Stimulated activated CD4-positive, alpha-beta T cell treated with anti-CD3 and anti-CD28 coated beads, Interleukin-4, amount 100 ng/mL, for 4 hours (primary cell): ENCODE measurements at regions not wholly inside any gene's neighbourhood (a gene's known extent, or its start where the extent isn't known, plus 50 kb on each side); places are given as distances from the start of the nearest gene placed in this dataset.

Experiments used
- DNase-seq, 2 experiments: peaks; one replicate each; pipeline ENCODE4 v3.0.0-alpha.2; 2020

- DNase-seq = no peak
Measured at GRCh38 chr4:11497212-11497806, 68.6 kb upstream of the HS3ST1 start.

- DNase-seq = no peak
Measured at GRCh38 chr4:11496351-11496829, 67.7 kb upstream of the HS3ST1 start.

- DNase-seq = no peak
Measured at GRCh38 chr4:11495818-11496217, 67.1 kb upstream of the HS3ST1 start.

DNA sequence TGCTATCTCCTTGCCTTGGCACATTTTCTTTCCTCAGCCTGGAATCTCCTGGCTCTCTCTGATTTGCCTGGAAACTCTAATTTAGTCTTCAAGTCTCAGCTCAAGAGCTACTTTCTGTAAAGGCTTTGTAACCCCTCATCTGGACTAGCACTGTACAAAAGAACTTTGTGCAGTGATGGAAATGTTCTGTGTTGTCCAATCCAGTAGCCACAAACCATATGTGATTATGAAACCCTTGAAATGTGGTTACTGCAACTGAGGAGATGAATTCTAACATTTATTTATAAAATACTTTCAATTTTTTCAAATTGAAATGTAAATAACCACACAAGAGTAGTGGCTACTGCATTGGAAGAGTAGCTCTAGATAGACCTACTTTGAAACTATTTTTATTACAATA is 66.6 kb upstream of the HS3ST1 start:
- no peak for DNase-seq

DNA sequence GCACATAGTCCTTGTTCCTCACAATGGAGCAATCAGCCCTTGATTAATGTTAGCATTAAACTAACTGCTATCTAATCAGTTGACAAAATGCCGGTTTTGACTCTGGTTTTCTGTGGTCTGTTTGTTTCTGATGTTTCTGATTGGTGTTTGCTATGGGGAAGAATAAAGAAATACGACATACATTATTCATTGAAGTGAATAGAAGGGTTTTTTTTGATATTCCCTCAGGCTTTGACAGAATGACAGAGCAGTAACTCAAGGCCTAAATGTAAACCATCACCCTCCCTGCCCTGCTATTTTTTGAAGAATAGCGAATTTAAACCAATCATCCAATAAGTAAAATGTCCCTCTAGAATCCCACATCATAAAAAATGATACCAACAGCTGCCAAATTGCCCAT is 65.5 kb upstream of the HS3ST1 start:
- no peak for DNase-seq

GRCh38 chr4:11489453-11490083 is 60.9 kb upstream of the HS3ST1 start:
- DNase-seq = no peak

DNA sequence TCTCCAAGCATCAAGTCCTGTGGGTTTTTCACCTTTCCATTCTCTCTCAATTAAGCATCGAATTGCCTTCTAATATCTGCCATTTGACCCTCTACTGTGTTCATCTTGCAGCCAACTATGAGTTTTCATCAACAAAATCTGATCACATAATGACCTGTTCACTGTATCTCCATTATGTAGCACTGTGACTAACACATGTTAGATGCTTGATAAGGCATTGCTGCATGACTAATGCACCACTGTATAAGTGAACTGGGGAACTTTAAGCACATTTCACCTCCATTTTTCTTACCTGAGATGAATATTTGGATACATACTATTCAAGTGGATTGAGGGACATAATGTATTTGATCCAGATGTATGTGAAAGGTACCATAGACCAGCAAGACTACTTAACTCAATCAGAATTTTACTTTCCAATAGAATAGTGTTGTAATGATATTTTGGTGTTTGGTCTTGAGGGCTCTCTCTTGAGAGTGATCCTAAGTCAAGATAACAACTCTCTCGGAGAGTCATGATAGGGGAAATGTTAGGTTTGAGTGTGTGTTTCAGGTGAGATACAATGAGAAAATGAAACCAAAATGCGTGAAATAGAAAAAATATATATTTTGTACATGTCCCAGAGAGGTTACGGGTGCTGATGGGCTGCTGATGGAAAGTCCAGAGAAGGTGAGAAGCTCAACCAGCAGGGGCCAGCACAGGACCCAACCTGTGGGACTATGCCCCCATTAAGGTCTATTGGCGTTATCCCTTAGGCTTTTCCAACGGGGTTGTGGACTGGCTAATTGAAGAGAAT is 60.2 kb upstream of the HS3ST1 start:
- DNase-seq = no peak

GRCh38 chr4:11487868-11488544 is 59.3 kb upstream of the HS3ST1 start:
- no peak for DNase-seq

- DNase-seq = no peak
Measured at GRCh38 chr4:11487139-11487538, 58.4 kb upstream of the HS3ST1 start.

GRCh38 chr4:11485926-11486325 is 57.2 kb upstream of the HS3ST1 start:
- DNase-seq = no peak

DNA sequence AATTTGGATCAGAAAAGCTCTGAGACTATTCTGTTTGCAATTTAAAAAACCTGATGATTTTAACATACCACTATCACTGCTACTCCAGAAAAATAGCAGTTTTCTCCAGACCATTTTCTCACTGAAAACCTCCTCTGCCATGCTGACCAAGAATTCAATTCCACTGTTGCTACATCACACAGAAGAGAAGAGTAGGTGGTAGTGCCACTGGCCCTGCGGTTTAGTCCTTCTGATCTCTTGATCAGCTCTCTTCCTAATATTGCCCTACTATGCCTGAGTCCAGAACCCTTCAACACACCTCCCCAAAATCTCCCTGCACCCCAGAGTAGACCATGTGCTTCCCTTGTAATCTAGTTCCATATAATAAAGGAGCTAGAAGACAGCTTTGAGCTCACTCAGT is 55.8 kb upstream of the HS3ST1 start:
- no peak for DNase-seq

- no peak for DNase-seq
Measured at GRCh38 chr4:11483046-11483445, 54.4 kb upstream of the HS3ST1 start.

GRCh38 chr4:11480683-11481082 is 52.0 kb upstream of the HS3ST1 start:
- peak in 1 of 2 experiments; percentile 11 for DNase-seq
